Stimulated activated CD4-positive, alpha-beta T cell treated with anti-CD3 and anti-CD28 coated beads, Interleukin-1b, Interleukin-23, amount 100 ng/mL, for 24 hours (primary cell): ENCODE measurements at regions not wholly inside any gene's neighbourhood (a gene's known extent, or its start where the extent isn't known, plus 50 kb on each side); places are given as distances from the start of the nearest gene placed in this dataset.

Experiments
- DNase-seq, 4 experiments: peaks; one replicate each; pipeline ENCODE4 v3.0.0-alpha.2; 2020; ENCODE audit warnings: low read depth in 4 of 4, low spot score in 1 of 4

GRCh38 chr10:35912615-35913569 lies 270.8 kb upstream of the FZD8 start:
- no peak for DNase-seq

GRCh38 chr10:35911954-35912353 lies 269.9 kb upstream of the FZD8 start:
- no peak for DNase-seq

GRCh38 chr10:35911233-35911632 lies 269.1 kb upstream of the FZD8 start:
- no peak for DNase-seq

GRCh38 chr10:35910234-35910633 lies 268.1 kb upstream of the FZD8 start:
- DNase-seq, result no peak

GRCh38 chr10:35909121-35909720 lies 267.1 kb upstream of the FZD8 start:
- no peak for DNase-seq

- DNase-seq, result no peak
Measured at GRCh38 chr10:35908451-35908850, 266.4 kb upstream of the FZD8 start.

- DNase-seq, result no peak
Measured at GRCh38 chr10:35907548-35907947, 265.5 kb upstream of the FZD8 start.

GRCh38 chr10:35906155-35906554 lies 264.1 kb upstream of the FZD8 start:
- DNase-seq, result no peak

- DNase-seq, result no peak
Measured at GRCh38 chr10:35903021-35903420, 260.9 kb upstream of the FZD8 start.

- no peak for DNase-seq
Measured at GRCh38 chr10:35898716-35899440, 256.8 kb upstream of the FZD8 start.

GRCh38 chr10:35896001-35896400 lies 253.9 kb upstream of the FZD8 start:
- no peak for DNase-seq

- no peak for DNase-seq
Measured at GRCh38 chr10:35895331-35895730, 253.2 kb upstream of the FZD8 start.

GRCh38 chr10:35892526-35892925 lies 250.4 kb upstream of the FZD8 start:
- DNase-seq, result no peak

- DNase-seq, result no peak
Measured at GRCh38 chr10:35890676-35891495, 248.8 kb upstream of the FZD8 start.

GRCh38 chr10:35889971-35890675 lies 248.0 kb upstream of the FZD8 start:
- no peak for DNase-seq

GRCh38 chr10:35889226-35889625 lies 247.1 kb upstream of the FZD8 start:
- DNase-seq, result no peak

GRCh38 chr10:35888400-35888799 lies 246.3 kb upstream of the FZD8 start:
- no peak for DNase-seq

- DNase-seq, result no peak
Measured at GRCh38 chr10:35887685-35888084, 245.6 kb upstream of the FZD8 start.

GRCh38 chr10:35885076-35885475 lies 243.0 kb upstream of the FZD8 start:
- no peak for DNase-seq

GRCh38 chr10:35884657-35885071 lies 242.6 kb upstream of the FZD8 start:
- no peak for DNase-seq
